GM12872 (cell line): ENCODE measurements at regions not wholly inside any gene's neighbourhood (a gene's known extent, or its start where the extent isn't known, plus 50 kb on each side); places are given as distances from the start of the nearest gene placed in this dataset.
A peak's percentile ranks its signal among the peaks of the same experiment; 100 is the strongest.

Source experiments
- CTCF ChIP-seq: IDR thresholded peaks from 3 replicates; pipeline ENCODE4 v1.5.1; 2011; ENCODE audit warnings: low read depth, mild to moderate bottlenecking, low read length, moderate library complexity; ENCODE audit not compliant: insufficient read depth

GRCh38 chr1:118325550-118326225 is 140.7 kb upstream of the SPAG17 start:
- TF ChIP-seq CTCF, result no peak

- no peak for TF ChIP-seq CTCF
Measured at GRCh38 chr1:118323246-118323645, 138.2 kb upstream of the SPAG17 start.

- TF ChIP-seq CTCF, result no peak
Measured at GRCh38 chr1:118322331-118322730, 137.3 kb upstream of the SPAG17 start.

GRCh38 chr1:118321840-118322239 is 136.8 kb upstream of the SPAG17 start:
- no peak for TF ChIP-seq CTCF

- no peak for TF ChIP-seq CTCF
Measured at GRCh38 chr1:118317842-118318614, 133.0 kb upstream of the SPAG17 start.

GRCh38 chr1:118306851-118307250 is 121.8 kb upstream of the SPAG17 start:
- no peak for TF ChIP-seq CTCF

- peak; percentile 51 for TF ChIP-seq CTCF
Measured at GRCh38 chr1:118304722-118305359, 119.8 kb upstream of the SPAG17 start.
